Erythroblast (primary cell): ENCODE measurements at regions not wholly inside any gene's neighbourhood (a gene's known extent, or its start where the extent isn't known, plus 50 kb on each side); places are given as distances from the start of the nearest gene placed in this dataset.

Source experiments
- GATA1 ChIP-seq: IDR thresholded peaks from 2 replicates; pipeline ENCODE4 v1.6.1; 2011; ENCODE audit warnings: low read depth, mild to moderate bottlenecking, control low read depth, low read length, moderate library complexity
- POLR2A ChIP-seq: IDR thresholded peaks from 2 replicates; pipeline ENCODE4 v1.6.1; 2011; ENCODE audit warnings: mild to moderate bottlenecking, low read length

- TF ChIP-seq POLR2A (no peak), GATA1 (no peak)
These were observed 262.7 kb downstream of the MEX3B start for GRCh38 chr15:81783076-81783475.
